ENCODE measurements at regions not wholly inside any gene's neighbourhood (a gene's known extent, or its start where the extent isn't known, plus 50 kb on each side); places are given as distances from the start of the nearest gene placed in this dataset.

- TF ChIP-seq CTCF (conservative IDR thresholded peaks at IDR 0.05), result no peak
- TF ChIP-seq ZFX (IDR thresholded peaks at IDR 0.05), result no peak
These were observed 86.3 kb downstream of the RFPL4B start for GRCh38 chr6:112433457-112433856.

Measured in C4-2B (cell line).